MM.1S (cell line): ENCODE measurements at regions not wholly inside any gene's neighbourhood (a gene's known extent, or its start where the extent isn't known, plus 50 kb on each side); places are given as distances from the start of the nearest gene placed in this dataset.

Experiments
- DNase-seq: peaks from one replicate; pipeline ENCODE4 v3.0.0-alpha.2; 2015
- H2AFZ ChIP-seq: fragments of 300-600 bp; sonication (generic); 2 replicates; pipeline ENCODE4 v1.6.0; 2016; ENCODE audit warnings: antibody characterized with exemption, low read length
- H3F3A ChIP-seq: fragments of 300-600 bp; sonication (generic); 2 replicates; pipeline ENCODE4 v1.6.1; 2016; ENCODE audit warnings: mild to moderate bottlenecking, antibody characterized with exemption, low read length, moderate library complexity, mixed read lengths; ENCODE audit not compliant: insufficient read depth
- H3K27ac ChIP-seq: fragments of 300-600 bp; sonication (generic); 2 replicates; pipeline ENCODE4 v1.5.1; 2016; ENCODE audit warnings: mild to moderate bottlenecking, low read length
- H3K27me3 ChIP-seq: fragments of 300-600 bp; sonication (generic); replicated peaks from 2 replicates; pipeline ENCODE4 v1.6.0; 2016; ENCODE audit warnings: low read length; ENCODE audit not compliant: insufficient read depth
- H3K36me3 ChIP-seq: fragments of 300-600 bp; sonication (generic); replicated peaks from 2 replicates; pipeline ENCODE4 v1.6.1; 2016; ENCODE audit warnings: mild to moderate bottlenecking, low read length, mixed read lengths; ENCODE audit not compliant: insufficient read depth
- H3K4me1 ChIP-seq: fragments of 300-600 bp; sonication (generic); 2 replicates; pipeline ENCODE4 v1.6.1; 2016; ENCODE audit warnings: low read length, mixed read lengths
- H3K4me2 ChIP-seq: fragments of 300-600 bp; sonication (generic); 2 replicates; pipeline ENCODE4 v1.6.0; 2016; ENCODE audit warnings: low read depth, low read length
- H3K4me3 ChIP-seq: fragments of 300-600 bp; sonication (generic); 2 replicates; pipeline ENCODE4 v1.5.1; 2016; ENCODE audit warnings: low read length, mixed read lengths
- H3K79me2 ChIP-seq: fragments of 300-600 bp; sonication (generic); 2 replicates; pipeline ENCODE4 v1.6.1; 2016; ENCODE audit warnings: mixed run types, low read length, mixed read lengths
- H3K9ac ChIP-seq: fragments of 300-600 bp; sonication (generic); 2 replicates; pipeline ENCODE4 v1.6.1; 2016; ENCODE audit warnings: low read length, mixed read lengths
- H3K9me2 ChIP-seq: fragments of 300-600 bp; sonication (generic); replicated peaks from 2 replicates; pipeline ENCODE4 v1.6.1; 2016; ENCODE audit warnings: mild to moderate bottlenecking, low read length, mixed read lengths; ENCODE audit not compliant: insufficient read depth
- H3K9me3 ChIP-seq: fragments of 300-600 bp; sonication (generic); replicated peaks from 2 replicates; pipeline ENCODE4 v1.6.1; 2016; ENCODE audit warnings: mild to moderate bottlenecking, low read length, mixed read lengths; ENCODE audit not compliant: insufficient read depth
- H4K20me1 ChIP-seq: fragments of 300-600 bp; sonication (generic); 2 replicates; pipeline ENCODE4 v1.6.1; 2016; ENCODE audit warnings: mild to moderate bottlenecking, low read length, moderate library complexity, mixed read lengths; ENCODE audit not compliant: insufficient read depth
- CTCF ChIP-seq: fragments of 300-600 bp; sonication (generic); IDR thresholded peaks from 2 replicates; pipeline ENCODE4 v1.5.1; 2016; ENCODE audit warnings: antibody characterized with exemption, low read length, mixed read lengths
- EZH2 ChIP-seq: fragments of 300-600 bp; sonication (generic); optimal IDR thresholded peaks from 2 replicates; pipeline ENCODE3; 2017; ENCODE audit warnings: low read depth, mild to moderate bottlenecking, antibody characterized with exemption, low read length, mixed read lengths
- EZH2phosphoT487 ChIP-seq: fragments of 300-600 bp; sonication (generic); IDR thresholded peaks from 2 replicates; pipeline ENCODE4 v1.6.1; 2018; ENCODE audit warnings: antibody characterized with exemption, low read length

- Histone ChIP-seq H3K27ac (no peak overlapping the region), H4K20me1 (no peaks in the 10 kb centered on the region), H3K27me3 (no peaks in the 10 kb centered on the region), H3K9me3 (no peaks in the 10 kb centered on the region), H3K9me2 (no peaks in the 10 kb centered on the region), H2AFZ (no peak overlapping the region), H3K9ac (no peak overlapping the region), H3K79me2 (no peaks in the 10 kb centered on the region), H3K4me2 (no peak overlapping the region), H3F3A (no peaks in the 10 kb centered on the region), H3K4me1 (no peaks in the 10 kb centered on the region), H3K36me3 (no peaks in the 10 kb centered on the region), H3K4me3 (no peak overlapping the region)
- no peak for DNase-seq
- no peak for TF ChIP-seq EZH2phosphoT487
- TF ChIP-seq CTCF = no peak
- TF ChIP-seq EZH2 = no peak
Measured at GRCh38 chr4:41466249-41466648, 71.7 kb upstream of the LIMCH1 start.

- Histone ChIP-seq H3K36me3 (no peaks in the 10 kb centered on the region), H3K9me3 (no peaks in the 10 kb centered on the region), H3K27me3 (no peaks in the 10 kb centered on the region), H3K4me1 (no peaks in the 10 kb centered on the region), H2AFZ (no peak overlapping the region), H3K27ac (no peak overlapping the region), H3K9ac (no peak overlapping the region), H4K20me1 (no peaks in the 10 kb centered on the region), H3K4me3 (no peak overlapping the region), H3K79me2 (no peaks in the 10 kb centered on the region), H3K9me2 (no peaks in the 10 kb centered on the region), H3F3A (no peaks in the 10 kb centered on the region), H3K4me2 (no peak overlapping the region)
- TF ChIP-seq EZH2 = no peak
- no peak for TF ChIP-seq EZH2phosphoT487
- no peak for TF ChIP-seq CTCF
- DNase-seq = no peak
Measured at GRCh38 chr4:41468122-41468521, 69.8 kb upstream of the LIMCH1 start.

GRCh38 chr4:41471126-41472071, 66.6 kb upstream of the LIMCH1 start:
- Histone ChIP-seq H3K4me2 (no peak overlapping the region), H3K4me1 (no peaks in the 10 kb centered on the region), H3K27ac (no peak overlapping the region), H3K9me3 (no peaks in the 10 kb centered on the region), H4K20me1 (no peaks in the 10 kb centered on the region), H2AFZ (no peak overlapping the region), H3K4me3 (no peak overlapping the region), H3K9ac (no peak overlapping the region), H3K27me3 (no peaks in the 10 kb centered on the region), H3K79me2 (no peaks in the 10 kb centered on the region), H3K9me2 (no peaks in the 10 kb centered on the region), H3F3A (no peaks in the 10 kb centered on the region), H3K36me3 (no peaks in the 10 kb centered on the region)
- DNase-seq = no peak
- no peak for TF ChIP-seq CTCF
- no peak for TF ChIP-seq EZH2
- no peak for TF ChIP-seq EZH2phosphoT487
